Left lobe of liver (tissue), 2 donors: ENCODE measurements at regions not wholly inside any gene's neighbourhood (a gene's known extent, or its start where the extent isn't known, plus 50 kb on each side); places are given as distances from the start of the nearest gene placed in this dataset.

Experiments
- ATAC-seq: fragments of 200-7000 bp; cut with Tn5 transposase; one replicate; pipeline ENCODE4 v1.9.1; 2020; ENCODE audit warnings: mild to moderate bottlenecking, moderate library complexity
- DNase-seq: peaks from one replicate; pipeline ENCODE4 v3.0.0-alpha.2; 2020; ENCODE audit warnings: low spot score
- donor health status: DM: no; HTN: no; CAD: no; lungs with moderate emphysema.
- donor health status: DM: no; HTN: yes; CAD: no.

DNA sequence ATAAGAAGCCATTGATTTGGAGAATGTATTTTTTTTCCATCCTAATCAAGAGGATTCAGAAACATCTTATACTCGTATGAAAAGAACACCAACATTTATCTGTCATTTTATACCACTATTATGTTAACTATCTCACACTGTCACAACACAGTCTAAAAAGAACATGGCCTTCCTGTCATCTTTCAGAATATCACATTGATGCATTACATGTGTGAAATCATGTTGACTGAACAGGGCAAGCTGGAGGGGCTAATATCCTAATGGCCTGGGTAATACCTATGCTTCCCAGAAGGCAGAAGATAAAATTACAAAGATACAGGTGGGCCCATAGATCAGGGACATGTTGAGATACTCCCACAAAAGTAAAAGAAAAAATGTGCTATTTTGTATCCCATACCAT is 611.7 kb downstream of the STIM2 start:
- ATAC-seq (no peak), DNase-seq (no peak)

DNA sequence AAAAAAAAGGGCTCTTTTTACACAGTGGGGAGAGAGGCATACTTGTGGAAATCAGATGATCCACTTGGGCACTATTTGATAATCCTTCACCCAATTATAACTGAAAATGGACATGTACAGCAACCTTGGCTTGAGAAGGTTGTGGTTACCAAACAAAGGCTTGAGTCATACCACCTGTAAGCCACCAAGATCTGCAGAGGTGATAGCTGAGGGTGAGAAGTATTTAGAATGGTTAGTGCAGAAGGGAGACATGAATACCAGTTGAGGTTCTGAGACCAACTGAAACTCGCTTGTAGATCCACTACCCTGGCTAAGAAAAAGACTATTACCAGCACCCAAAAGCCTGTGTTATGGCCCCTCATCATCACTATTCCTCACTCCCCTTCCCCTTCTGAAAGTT is 614.0 kb downstream of the STIM2 start:
- no peak for ATAC-seq
- no peak for DNase-seq

DNA sequence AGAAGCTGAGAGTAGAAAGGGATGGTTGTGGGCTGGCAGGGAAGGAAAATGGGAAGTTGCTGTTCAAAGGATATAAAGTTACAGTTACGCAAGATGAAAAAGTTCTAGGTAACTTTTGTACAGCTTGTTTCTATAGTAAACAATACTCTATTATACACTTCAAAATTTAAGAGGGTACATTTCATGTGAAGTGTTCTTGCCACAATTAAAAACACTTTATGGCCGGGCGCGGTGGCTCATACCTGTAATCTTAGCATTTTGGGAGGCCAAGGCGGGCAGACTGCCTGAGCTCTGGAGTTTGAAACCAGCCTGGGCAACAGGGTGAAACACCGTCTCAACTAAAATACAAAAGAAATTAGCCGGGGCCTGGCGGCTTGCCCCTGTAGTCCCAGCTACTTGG is 623.6 kb downstream of the STIM2 start:
- DNase-seq: no peak

DNA sequence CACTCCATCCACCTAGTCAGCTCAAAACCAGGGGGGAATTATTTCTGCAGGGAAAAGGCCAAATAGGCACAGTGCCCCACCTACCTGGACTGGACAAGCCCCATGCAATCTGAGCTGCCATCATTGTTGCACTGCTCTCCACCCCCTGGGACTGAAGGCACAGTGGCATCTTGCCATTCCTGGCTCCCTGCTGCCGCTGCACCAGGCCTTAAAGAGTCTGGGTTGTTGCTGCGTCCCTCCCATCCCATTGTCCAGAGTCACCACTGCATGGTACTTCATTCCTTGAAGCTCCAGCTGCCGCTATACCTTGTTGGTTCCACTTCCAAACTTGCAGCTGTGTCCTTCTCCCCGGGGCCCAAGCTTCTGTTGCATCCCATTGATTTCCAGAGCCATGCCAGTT is 629.7 kb downstream of the STIM2 start:
- ATAC-seq (no peak), DNase-seq (no peak)

More for the DNA sequence above, 623.6 kb downstream of the STIM2 start:
- no peak for ATAC-seq

DNA sequence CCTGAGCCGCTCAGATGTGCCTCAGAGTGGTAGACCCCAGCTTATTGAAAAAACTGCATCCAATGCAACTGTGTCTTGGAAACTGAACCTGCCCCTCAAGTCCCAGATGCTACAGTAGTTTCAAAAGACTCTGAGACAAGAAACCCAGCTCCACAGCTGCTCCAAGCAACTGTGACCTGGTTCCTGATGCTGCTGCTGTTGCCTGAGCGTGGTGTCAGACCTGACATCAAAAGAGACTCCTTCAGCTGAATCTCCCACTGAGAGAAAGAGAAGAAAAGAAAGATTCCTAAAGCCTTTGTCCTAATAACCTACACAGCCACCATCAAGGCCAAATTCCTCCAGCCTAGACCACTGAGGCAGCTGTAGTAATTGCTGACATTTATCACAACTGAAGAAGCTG is 630.1 kb downstream of the STIM2 start:
- ATAC-seq (no peak), DNase-seq (no peak)

DNA sequence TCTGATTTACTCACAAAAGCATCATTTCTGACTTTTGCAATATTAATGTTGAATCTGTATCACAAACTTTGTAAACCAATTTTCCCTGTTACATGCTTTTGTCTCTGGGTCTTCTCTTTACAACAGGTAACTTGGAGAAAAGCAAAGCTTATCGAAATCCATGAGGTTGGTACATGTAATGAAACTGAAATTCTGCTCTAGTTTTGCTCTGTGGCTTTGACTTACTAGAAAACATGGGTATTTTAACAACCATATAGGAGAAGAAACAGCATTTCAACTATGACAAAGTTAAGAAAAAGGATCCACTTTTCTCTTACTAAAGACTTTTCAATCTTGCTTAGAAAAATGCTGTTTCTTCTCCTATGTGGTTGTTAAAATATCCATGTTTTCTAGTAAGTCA is 645.8 kb downstream of the STIM2 start:
- no peak for ATAC-seq
- no peak for DNase-seq

DNA sequence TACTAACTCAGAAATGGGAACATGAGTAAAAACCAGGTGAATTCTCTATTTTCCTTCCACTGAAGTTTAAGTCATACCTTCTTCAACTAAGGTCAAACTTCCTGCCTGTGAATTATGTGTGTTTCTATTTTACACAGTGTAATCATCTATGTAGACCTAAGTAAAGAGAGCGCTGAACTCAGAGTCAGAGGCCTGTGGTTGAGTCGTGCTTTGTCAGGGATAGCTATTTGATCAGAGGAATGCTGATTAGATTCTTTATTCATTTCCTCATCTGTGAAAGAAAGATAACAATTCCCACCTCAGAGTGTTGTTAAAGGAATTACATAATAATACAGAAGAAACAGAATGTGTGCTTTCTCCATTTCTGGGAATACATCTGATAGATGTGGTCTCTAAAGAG is 654.1 kb downstream of the STIM2 start:
- DNase-seq (no peak), ATAC-seq (no peak)

DNA sequence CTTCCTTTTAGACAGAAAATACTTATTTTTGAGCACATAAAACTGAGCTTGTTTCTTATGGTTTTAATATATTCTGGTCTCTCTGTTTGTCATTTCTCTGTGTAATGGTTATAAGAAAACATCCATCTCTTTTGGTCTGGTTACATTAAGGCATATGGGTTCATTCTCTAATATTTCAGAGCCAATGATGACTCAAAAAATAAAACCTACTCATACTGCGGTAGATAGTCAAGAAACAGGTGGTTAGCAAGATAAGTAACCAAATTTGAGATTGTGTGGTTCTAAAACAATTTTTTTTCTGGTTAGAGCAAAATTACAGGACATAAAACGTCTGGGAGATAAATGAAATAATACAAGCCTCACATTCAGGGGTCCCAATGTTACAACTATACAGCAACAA is 654.5 kb downstream of the STIM2 start:
- DNase-seq: no peak
- ATAC-seq: no peak

DNA sequence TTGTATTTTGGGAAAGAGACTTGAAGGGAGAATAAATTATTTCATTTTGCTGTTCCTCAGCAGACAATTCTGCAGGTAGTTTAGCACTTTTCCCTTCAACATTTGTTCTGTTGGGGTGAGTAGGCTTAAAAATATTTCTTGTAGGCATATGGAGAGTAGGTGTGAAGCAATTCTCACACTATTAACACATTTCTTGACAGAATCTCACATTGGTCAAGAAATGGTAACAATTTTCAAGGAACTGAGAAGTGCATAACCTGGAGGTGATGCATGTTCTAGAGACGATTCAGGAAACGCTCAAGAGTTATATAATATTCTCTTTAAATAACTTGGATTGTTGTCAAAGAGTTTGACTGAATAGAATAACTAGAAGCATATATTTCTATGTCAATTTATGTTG is 658.2 kb downstream of the STIM2 start:
- no peak for DNase-seq
- no peak for ATAC-seq

DNA sequence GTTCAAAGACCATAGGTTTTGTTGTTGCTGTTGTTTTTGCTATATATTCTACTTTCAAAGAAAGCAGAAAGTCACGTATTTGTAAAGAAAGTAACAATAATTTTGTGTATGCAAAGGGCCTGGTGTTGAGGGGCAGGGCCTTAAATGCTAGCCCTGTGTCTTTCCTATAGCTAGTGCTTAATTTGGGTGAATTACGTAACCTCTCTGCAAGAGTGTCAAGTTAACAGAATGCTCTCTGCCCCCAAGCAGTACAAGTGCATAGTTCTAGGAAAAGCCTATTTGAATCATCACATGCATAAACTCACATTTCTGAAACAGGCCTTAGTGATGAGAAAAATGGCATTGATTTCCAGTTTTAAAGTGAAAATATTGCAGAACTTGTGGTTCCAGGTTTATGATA is 663.6 kb downstream of the STIM2 start:
- DNase-seq (no peak), ATAC-seq (no peak)

DNA sequence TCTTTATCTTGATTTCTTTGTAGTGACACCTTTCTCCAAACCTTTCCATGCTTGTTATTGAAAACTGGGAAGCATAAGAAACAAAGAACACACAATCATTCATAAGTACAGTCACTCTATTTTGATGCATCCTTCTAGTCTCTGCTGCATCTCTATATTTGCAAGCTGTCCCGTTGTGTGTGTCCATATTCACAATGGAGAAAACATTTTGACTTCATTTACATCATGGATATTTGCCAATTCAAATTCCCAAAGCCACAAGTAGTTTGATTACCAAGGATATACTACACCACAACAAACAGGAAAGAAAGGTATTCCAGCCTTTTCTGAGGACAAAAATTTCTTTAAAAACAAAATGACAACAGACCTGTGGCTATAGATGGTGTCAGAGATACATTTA is 673.8 kb downstream of the STIM2 start:
- DNase-seq (no peak), ATAC-seq (no peak)

DNA sequence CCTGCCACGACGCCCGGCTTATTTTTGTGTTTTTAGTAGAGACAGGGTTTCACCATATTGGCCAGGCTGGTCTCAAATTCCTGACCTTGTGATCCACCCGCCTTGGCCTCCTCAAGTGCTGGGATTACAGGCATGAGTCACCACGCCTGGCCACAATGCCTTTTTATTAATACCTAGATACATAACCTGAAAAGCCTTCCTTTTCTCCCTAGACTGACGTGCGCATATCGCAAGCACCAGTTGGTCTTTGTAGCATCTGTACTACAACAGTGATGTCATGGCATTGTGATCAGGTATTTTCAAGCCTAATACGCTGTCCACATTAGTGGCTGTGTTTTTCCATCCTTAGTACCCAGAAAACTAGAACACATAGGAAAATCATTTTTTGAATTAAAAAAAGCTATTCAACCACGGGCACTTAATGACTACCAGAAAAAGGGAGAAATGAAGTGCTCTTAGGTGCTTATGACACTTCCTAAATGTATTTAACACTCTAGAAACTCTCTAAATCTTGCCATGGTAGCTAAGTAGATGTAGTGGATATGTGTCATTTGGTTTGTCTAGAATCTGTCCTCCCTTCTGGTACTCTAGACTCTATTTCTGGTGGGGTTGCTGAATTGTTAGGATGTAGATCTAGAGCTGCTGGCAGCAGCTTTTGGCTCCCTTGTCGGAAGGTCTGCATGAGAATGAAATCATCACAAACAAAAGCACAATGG is 707.8 kb downstream of the STIM2 start:
- DNase-seq (no peak), ATAC-seq (no peak)

DNA sequence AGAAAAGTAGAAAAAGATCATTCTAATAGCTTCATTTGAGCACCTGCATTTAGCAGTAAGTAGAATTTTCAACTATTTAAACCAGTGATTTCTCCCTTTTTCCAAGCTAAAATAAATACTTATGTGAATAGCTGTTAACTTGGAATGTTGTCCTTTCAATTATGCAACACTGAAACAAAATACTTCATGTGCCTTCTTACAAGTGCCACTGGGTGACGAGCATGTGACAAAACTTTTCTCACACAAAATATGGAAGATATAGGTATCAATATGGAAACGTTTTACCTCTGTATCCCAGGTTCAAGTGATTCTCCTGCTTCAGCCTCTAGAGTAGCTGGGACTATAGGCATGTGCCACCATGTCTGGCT is 708.3 kb downstream of the STIM2 start:
- DNase-seq (no peak), ATAC-seq (no peak)

DNA sequence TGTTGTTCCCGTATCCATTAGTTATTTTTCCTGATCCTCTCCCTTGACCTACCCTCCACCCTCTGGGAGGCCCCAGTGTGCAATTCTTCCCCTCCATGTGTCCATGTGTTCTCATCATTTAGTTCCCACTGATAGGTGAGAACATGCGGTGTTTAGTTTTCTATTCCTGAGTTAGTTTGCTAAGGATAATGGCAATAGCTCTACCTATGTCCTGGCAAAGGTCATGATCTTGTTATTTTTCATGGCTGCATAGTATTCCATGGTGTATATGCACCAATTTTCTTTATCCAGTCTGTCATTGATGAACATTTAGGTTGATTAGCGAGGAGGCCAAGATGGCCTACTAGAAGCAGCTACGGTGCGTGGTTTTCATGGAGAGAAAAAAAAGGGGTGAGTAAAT is 714.1 kb downstream of the STIM2 start:
- DNase-seq: no peak

DNA sequence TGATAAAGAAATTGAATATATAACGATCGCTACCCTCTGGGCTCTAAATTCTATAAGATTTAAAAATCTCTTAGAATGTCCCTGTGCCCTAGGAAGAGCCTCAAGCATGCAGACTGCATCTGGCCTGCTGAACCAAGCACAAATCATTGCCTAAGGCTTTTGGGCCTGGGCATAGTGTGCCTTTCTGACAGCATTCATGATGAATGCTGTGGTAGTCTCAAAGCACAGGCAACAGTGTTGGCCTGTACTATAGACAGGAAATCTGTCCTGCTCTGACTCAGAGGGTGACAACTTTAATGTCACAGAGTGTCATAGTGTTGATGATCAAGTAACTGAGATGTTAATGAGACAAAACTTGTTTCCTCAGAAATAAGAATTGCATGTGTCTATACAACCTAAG is 717.3 kb downstream of the STIM2 start:
- DNase-seq: no peak
- ATAC-seq: no peak

More for the DNA sequence above, 714.1 kb downstream of the STIM2 start:
- ATAC-seq: no peak

DNA sequence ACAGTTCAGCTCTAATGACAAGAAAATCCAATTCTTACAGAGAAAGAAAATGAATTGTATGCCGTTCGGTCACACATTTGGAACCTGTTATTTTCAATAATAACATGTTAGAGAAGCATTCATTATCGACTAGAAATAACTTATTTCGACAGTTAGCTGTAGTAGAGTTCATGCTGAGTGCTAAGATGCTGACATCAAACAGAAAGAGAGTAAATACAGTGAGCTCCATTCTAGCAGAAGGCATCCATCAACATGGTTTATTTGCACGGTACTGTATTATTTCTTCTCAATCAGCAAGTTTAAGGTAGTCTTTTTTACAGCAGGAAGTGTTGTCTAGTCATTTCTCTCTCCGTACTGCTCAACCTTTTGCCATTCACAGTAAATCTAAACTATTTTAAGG is 732.1 kb downstream of the STIM2 start:
- no peak for ATAC-seq
- DNase-seq: no peak

DNA sequence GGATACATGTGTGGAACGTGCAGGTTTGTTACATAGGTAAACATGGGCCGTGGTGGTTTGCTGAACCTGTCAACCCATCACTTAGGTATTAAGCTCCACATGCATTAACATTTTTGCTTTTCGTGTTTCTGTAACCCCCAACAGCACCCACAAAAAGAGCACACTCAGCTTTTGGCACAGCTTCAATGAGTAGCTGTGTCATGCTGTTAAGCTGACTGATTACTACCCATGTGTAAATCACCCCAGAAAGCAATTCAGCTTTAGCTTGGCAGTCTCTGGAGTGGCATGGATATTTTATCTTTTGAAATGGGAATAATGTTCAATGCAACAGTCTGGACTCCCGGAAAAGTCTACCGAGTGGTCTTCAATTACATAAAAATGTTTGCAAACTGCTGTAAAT is 734.3 kb downstream of the STIM2 start:
- ATAC-seq (no peak), DNase-seq (no peak)

DNA sequence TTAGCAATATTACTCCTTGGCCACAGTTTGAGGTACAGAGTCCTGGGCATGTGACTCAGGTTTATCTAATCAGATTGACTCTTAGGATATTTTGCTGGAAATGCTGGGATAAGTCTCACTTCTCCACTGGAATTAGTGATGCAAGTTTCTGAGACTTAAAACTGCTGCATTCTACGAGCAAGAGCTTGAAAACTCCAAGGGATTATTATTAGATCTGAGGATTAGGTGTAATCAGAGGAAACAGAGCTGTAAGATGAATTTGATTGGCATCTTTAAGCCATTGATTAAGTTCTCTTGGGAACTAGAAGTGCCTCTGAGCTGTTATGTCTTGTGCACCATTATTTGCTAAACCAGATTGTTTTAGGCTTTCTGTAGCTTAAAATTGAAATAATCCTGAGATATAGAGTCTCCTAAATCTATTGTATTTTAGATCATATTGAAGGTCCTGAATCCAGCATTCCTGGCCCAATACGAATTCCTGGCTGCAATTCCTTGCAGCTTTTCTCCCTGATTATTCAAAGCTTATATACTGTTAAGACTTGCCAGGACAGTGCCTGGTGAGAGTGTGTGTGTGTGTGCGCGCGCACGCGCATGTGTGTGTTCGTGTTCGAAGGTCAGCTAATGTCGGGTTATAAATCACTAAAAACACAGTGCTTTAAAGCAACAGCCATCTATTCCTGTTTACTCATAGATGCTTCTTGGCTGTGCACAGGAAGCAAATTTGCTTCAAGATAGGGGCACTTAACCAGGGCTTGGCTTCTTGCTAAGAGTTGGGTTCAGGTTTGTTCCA is 735.1 kb downstream of the STIM2 start:
- DNase-seq (no peak), ATAC-seq (no peak)

DNA sequence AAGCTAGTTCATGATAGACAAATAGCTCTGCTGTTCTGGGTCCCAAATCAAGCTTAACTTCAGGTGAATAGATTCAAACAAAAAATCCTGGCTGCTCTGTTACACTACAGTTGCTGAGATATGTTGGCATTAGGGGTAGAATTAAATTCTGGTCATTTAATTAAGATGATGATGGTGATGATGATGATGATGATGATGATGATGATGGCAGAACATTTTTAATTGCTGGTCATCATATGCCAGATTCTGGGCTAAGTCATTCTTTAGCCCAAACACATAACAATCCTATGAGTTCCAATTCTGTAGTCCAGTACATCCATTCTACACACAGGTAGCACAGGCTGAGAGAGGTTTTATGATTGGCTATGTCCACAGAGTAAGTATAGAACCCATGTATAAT is 741.5 kb downstream of the STIM2 start:
- DNase-seq (no peak), ATAC-seq (no peak)

DNA sequence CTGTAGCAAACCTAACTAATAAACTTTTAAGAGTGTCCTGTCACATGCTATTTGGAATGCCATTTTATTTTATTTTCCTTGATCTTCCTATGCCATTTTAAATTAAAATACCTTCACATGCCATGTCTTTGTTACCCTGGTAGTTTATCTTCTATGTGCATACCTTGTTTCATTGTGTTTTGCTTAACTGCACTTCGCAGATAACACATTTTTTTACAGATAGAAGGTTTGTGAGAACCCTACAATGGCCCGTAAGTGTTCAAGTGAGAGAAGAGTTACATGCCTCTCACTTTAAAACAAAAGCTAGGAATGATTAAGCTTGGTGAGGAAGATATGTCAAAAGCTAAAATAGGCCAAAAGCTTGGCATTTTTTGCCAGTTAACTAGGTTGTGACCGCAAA is 744.1 kb downstream of the STIM2 start:
- ATAC-seq (no peak), DNase-seq (no peak)

DNA sequence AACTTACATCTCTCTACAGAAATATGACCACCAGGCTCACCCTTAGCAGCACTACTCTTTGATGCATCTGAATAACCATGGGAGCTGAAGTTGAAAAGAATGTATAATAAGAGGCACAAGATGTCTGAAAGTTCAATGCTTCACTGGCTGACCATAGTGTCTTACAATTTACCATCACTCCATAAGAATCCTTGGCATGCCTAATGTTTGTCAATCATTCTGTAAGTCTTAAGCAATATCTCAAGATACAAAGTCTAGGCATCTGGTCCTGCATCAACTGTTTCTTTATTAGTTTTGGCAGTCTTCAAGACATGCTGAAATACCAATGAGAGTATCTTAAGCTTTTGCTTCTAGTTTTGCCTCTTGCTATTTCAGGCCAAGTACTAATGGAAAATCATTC is 755.5 kb downstream of the STIM2 start:
- DNase-seq (no peak), ATAC-seq (no peak)

DNA sequence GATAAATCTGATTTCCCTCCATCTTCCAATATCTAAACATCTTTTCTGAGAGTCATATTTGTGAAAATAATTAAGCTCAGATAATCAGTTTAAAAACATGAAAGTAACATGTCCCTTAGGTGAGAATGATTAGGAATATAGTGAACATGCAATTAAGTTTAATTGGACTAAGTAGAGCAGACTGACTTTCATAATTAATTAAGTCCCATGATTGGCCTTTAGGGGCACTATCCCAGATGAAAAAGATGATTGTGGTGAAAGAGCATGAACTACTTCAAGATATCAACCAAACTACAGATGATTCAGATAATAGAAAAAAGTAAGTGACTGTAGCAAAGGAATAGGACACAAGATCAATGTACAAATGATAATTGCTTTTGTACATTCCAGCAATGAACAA is 758.8 kb downstream of the STIM2 start:
- no peak for ATAC-seq
- no peak for DNase-seq

DNA sequence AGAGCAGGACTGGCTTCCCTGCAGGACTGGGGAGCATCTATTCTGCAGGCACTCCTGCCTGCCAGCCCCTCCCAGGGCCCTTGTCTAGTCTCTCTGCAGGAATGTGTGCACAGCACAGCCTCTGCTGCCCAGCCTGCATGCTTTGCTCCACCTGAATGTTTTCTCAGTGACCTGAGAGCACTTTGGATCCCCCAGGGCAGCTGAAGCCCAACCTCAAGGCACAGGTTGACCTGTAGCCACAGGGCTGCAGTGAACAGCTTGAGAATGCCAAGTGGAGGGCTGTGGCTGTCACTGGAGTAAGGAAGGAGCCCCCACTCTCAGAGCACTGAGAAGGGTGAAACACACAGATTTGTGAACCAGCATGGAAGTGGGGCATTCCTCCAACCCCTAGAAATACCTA is 760.2 kb downstream of the STIM2 start:
- no peak for DNase-seq
- no peak for ATAC-seq
